Peyer's patch (tissue), 4 donors: ENCODE measurements at regions not wholly inside any gene's neighbourhood (a gene's known extent, or its start where the extent isn't known, plus 50 kb on each side); places are given as distances from the start of the nearest gene placed in this dataset.

Experiments
- POLR2A ChIP-seq, 2 donors: fragments of 450-650 bp; IDR thresholded peaks; one replicate each; pipeline ENCODE4 v1.5.1; 2017; ENCODE audit warnings: antibody characterized with exemption in 2 of 2, mild to moderate bottlenecking in 2 of 2, moderate library complexity in 2 of 2
- TF ChIP-seq, protein P1 (sequence below), 6 experiments: fragments of 450-650 bp in 4 of 6; fragments of 200-600 bp in 2 of 6; sonication (generic) in 1 of 6; IDR thresholded peaks; one replicate each; pipeline ENCODE4 v1.5.1; 2017 to 2019; ENCODE audit warnings: antibody characterized with exemption in 6 of 6, mild to moderate bottlenecking in 3 of 6, moderate library complexity in 1 of 6

DNA sequence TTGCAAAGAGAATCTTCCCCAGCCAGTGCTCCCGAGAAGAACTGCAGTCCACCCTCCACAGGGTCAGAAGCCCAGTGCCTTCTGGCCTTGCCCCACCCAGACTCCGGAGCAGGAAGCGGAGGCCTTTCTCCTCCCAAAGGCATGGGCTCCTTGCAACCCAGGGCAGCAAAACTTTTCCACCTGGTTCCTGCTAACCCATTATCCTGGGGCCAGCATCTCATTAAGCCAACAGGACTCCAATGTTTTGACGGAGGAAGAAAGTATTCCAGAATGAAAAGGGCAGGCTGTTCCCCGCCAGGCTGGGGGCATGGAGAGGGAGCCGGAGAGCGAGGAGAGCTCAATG, 88.1 kb downstream of the RTL6 start:
- TF ChIP-seq, protein P1, sequence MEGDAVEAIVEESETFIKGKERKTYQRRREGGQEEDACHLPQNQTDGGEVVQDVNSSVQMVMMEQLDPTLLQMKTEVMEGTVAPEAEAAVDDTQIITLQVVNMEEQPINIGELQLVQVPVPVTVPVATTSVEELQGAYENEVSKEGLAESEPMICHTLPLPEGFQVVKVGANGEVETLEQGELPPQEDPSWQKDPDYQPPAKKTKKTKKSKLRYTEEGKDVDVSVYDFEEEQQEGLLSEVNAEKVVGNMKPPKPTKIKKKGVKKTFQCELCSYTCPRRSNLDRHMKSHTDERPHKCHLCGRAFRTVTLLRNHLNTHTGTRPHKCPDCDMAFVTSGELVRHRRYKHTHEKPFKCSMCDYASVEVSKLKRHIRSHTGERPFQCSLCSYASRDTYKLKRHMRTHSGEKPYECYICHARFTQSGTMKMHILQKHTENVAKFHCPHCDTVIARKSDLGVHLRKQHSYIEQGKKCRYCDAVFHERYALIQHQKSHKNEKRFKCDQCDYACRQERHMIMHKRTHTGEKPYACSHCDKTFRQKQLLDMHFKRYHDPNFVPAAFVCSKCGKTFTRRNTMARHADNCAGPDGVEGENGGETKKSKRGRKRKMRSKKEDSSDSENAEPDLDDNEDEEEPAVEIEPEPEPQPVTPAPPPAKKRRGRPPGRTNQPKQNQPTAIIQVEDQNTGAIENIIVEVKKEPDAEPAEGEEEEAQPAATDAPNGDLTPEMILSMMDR (IDR thresholded peaks at IDR 0.05) = no peak
- no peak for TF ChIP-seq POLR2A (IDR thresholded peaks at IDR 0.05)
